ENCODE measurements at regions not wholly inside any gene's neighbourhood (a gene's known extent, or its start where the extent isn't known, plus 50 kb on each side); places are given as distances from the start of the nearest gene placed in this dataset.
"Not testable (repeated sequence)": the region's sequence is repeated elsewhere in the genome, so short reads cannot be mapped to it uniquely, and the experiment has no call there.

DNA sequence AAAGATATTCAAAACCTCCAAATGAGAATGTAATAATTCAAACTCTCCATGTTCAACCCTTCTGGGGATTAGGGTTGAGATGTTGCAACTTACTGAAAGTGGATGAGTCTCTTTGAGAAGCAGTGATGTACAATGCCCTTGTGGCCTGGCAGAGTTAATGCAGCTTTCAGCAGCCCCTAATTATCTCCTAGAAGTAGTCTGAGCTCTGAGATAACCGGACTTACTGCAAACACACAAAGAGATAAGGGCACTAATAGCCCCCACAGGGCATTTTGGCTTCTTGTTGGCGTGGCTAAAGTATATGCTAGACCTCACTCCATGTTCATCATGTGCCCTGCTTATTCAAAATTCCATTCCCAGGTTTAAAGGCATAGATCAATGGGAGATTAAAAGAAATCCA lies 404.7 kb downstream of the NEBL start:
- TF ChIP-seq EZH2 (IDR thresholded peaks at IDR 0.05) (no peak), FOXP2 (optimal IDR thresholded peaks at IDR 0.05; ENCODE audit: control extremely low read depth, extremely low read length, insufficient read depth) (no peak), POLR2AphosphoS5 (IDR thresholded peaks at IDR 0.05; ENCODE audit: borderline replicate concordance, low read depth, low read length) (no peak)
- Histone ChIP-seq H3K4me3 (no peak overlapping the region), H3K36me3 (ENCODE audit: insufficient read depth, low read length) (no peaks in the 10 kb centered on the region), H3K9me3 (ENCODE audit: low read depth, low read length) (no peaks in the 10 kb centered on the region), H3K27ac (no peak overlapping the region), H3K9ac (ENCODE audit: insufficient read length) (no peak overlapping the region)
- no peak for DNase-seq (ENCODE audit: low read depth, low spot score)

DNA sequence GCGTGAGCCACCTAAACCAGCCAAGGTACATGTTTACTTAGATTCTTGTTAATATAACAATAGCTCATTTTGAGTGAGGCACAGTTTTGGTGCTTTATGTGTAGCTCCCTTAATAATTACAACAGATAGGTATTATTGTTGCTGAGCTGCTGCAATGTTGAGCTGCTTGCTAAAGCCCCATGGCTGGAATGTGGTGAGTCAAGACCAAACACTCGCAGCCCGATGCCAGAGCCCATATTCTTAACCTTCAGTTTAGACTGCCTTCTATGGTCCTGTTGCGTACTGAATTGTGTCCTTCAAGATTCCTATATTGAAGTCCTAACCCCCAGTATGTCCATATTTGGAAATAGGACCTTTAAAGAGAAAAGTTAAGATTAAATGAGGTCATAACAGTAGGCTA lies 407.1 kb downstream of the NEBL start:
- Histone ChIP-seq H3K27ac (no peak overlapping the region), H3K36me3 (ENCODE audit: insufficient read depth, low read length) (no peaks in the 10 kb centered on the region), H3K4me3 (no peak overlapping the region), H3K9ac (ENCODE audit: insufficient read length) (no peak overlapping the region), H3K9me3 (ENCODE audit: low read depth, low read length) (no peaks in the 10 kb centered on the region)
- no peak for DNase-seq (ENCODE audit: low read depth, low spot score)
- no peak for TF ChIP-seq FOXP2 (optimal IDR thresholded peaks at IDR 0.05; ENCODE audit: control extremely low read depth, extremely low read length, insufficient read depth)
- no peak for TF ChIP-seq EZH2 (IDR thresholded peaks at IDR 0.05)
- TF ChIP-seq POLR2AphosphoS5 (IDR thresholded peaks at IDR 0.05; ENCODE audit: borderline replicate concordance, low read depth, low read length): no peak

DNA sequence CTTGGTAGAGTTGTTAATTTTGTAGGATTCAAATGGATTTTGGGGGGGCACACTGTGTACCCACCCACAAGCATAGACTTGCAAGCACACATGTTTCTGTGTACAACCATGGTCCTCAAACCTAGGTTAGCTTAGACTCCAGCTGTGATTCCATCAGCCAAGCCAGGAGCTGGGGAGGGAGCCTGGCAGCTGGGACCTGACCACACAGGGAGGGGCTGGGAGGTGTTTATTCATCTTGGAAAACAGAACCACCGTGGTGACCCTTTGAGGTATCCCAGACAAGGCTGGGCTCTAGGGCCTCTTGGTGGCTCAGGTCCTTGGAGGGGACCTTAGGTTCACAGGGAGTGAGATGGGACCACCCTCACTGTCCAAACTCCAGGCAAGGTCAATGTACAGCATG lies 410.3 kb downstream of the NEBL start:
- H3K36me3 ChIP-seq (ENCODE audit: insufficient read depth, low read length): no peaks in the 10 kb centered on the region
- no peak for DNase-seq (ENCODE audit: low read depth, low spot score)
- no peaks in the 10 kb centered on the region for H3K9me3 ChIP-seq (ENCODE audit: low read depth, low read length)
- no peak overlapping the region for H3K9ac ChIP-seq (ENCODE audit: insufficient read length)
- no peak overlapping the region for H3K27ac ChIP-seq
- no peak overlapping the region for H3K4me3 ChIP-seq
- no peak for TF ChIP-seq POLR2AphosphoS5 (IDR thresholded peaks at IDR 0.05; ENCODE audit: borderline replicate concordance, low read depth, low read length)
- no peak for TF ChIP-seq EZH2 (IDR thresholded peaks at IDR 0.05)

DNA sequence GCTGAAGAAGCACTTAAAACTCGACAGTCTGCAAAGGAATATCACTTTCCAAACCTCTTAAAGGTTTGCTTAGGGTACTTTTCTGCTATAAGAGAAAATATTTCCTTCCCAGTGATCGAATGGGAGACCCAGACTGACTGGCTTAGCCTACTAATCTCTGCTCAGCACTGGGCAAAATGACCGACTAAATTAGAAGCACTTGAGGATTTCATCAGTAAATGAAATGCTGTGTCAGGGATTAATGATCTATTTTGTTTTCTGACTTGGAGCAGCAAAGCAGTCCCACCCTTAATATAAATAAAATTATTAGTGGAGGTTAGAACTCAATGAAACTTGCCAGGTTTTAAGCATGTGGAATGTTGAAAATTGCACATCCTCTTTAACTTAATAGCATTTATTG lies 411.6 kb downstream of the NEBL start:
- TF ChIP-seq POLR2AphosphoS5 (IDR thresholded peaks at IDR 0.05; ENCODE audit: borderline replicate concordance, low read depth, low read length) (no peak), FOXP2 (optimal IDR thresholded peaks at IDR 0.05; ENCODE audit: control extremely low read depth, extremely low read length, insufficient read depth) (no peak), EZH2 (IDR thresholded peaks at IDR 0.05) (no peak)
- no peak overlapping the region for H3K4me3 ChIP-seq
- no peak overlapping the region for H3K27ac ChIP-seq
- no peaks in the 10 kb centered on the region for H3K9me3 ChIP-seq (ENCODE audit: low read depth, low read length)
- DNase-seq (ENCODE audit: low read depth, low spot score): no peak
- H3K9ac ChIP-seq (ENCODE audit: insufficient read length): no peak overlapping the region
- no peaks in the 10 kb centered on the region for H3K36me3 ChIP-seq (ENCODE audit: insufficient read depth, low read length)

DNA sequence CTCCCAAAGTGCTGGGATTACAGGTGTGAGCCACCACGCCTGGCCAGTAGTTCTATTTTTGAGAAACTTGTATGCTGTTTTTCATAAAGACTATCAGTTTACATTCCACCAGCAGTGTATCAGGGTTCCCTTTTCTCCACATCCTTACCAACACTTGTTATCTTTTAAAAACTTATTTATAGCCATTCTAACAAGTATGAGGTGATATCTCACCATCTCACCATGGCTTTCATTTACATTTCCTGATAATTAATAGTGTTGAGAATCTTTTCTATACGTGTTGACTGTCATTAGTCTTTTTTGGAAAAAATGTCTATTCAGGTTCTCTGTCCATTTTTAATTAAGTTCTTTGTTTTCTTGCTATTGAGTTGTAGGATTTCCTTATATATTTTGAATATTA lies 416.1 kb downstream of the NEBL start:
- DNase-seq (ENCODE audit: low read depth, low spot score): no peak

DNA sequence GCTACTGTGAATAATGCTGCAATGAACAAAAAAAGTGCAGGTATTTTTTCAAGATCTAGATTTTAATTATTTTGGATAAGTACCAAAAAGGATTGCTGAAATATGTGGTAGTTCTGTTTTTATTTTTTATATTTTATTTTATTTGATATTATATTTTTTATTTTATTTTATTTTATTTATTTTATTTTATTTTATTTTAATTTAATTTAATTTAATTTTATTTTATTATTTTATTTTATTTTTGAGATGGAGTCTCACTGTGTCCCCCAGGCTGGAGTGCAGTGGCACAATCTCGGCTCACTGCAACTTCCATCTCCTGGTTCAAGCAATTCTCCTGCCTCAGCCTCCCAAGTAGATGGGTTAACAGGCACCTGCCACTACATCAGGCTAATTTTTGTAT lies 416.5 kb downstream of the NEBL start:
- not testable (repeated sequence) for DNase-seq (ENCODE audit: low read depth, low spot score); H3K9ac ChIP-seq (ENCODE audit: insufficient read length); H3K4me3 ChIP-seq; H3K27ac ChIP-seq; H3K9me3 ChIP-seq (ENCODE audit: low read depth, low read length); H3K36me3 ChIP-seq (ENCODE audit: insufficient read depth, low read length)

More for the DNA sequence above, 416.1 kb downstream of the NEBL start:
- no peaks in the 10 kb centered on the region for H3K9me3 ChIP-seq (ENCODE audit: low read depth, low read length)
- H3K36me3 ChIP-seq (ENCODE audit: insufficient read depth, low read length): no peaks in the 10 kb centered on the region
- no peak overlapping the region for H3K4me3 ChIP-seq
- no peak overlapping the region for H3K9ac ChIP-seq (ENCODE audit: insufficient read length)
- TF ChIP-seq FOXP2 (optimal IDR thresholded peaks at IDR 0.05; ENCODE audit: control extremely low read depth, extremely low read length, insufficient read depth) (no peak), EZH2 (IDR thresholded peaks at IDR 0.05) (no peak), POLR2AphosphoS5 (IDR thresholded peaks at IDR 0.05; ENCODE audit: borderline replicate concordance, low read depth, low read length) (no peak)
- H3K27ac ChIP-seq: no peak overlapping the region

DNA sequence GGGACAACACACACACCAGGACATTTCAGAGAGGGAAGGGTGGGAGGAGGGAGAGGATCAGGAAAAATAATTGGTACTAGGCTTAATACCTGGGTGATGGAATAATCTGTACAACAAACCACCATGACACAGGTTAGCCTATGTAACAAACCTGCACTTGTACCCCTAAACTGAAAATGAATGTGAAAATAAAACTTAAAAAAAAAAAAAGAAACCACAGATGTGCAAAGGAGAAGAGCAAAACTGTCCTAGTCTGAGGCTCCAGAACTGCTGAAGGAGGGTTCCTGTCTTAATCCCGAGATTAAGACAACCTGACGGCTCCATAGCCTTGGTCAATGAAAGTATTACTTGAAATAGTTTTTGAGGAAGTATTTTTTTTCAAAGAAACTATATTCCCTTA lies 423.0 kb downstream of the NEBL start:
- Histone ChIP-seq H3K9me3 (ENCODE audit: low read depth, low read length) (no peaks in the 10 kb centered on the region), H3K4me3 (no peak overlapping the region), H3K9ac (ENCODE audit: insufficient read length) (no peak overlapping the region), H3K27ac (no peak overlapping the region), H3K36me3 (ENCODE audit: insufficient read depth, low read length) (no peaks in the 10 kb centered on the region)
- DNase-seq (ENCODE audit: low read depth, low spot score): no peak
- no peak for TF ChIP-seq EZH2 (IDR thresholded peaks at IDR 0.05)
- no peak for TF ChIP-seq POLR2AphosphoS5 (IDR thresholded peaks at IDR 0.05; ENCODE audit: borderline replicate concordance, low read depth, low read length)
- TF ChIP-seq FOXP2 (optimal IDR thresholded peaks at IDR 0.05; ENCODE audit: control extremely low read depth, extremely low read length, insufficient read depth): no peak

DNA sequence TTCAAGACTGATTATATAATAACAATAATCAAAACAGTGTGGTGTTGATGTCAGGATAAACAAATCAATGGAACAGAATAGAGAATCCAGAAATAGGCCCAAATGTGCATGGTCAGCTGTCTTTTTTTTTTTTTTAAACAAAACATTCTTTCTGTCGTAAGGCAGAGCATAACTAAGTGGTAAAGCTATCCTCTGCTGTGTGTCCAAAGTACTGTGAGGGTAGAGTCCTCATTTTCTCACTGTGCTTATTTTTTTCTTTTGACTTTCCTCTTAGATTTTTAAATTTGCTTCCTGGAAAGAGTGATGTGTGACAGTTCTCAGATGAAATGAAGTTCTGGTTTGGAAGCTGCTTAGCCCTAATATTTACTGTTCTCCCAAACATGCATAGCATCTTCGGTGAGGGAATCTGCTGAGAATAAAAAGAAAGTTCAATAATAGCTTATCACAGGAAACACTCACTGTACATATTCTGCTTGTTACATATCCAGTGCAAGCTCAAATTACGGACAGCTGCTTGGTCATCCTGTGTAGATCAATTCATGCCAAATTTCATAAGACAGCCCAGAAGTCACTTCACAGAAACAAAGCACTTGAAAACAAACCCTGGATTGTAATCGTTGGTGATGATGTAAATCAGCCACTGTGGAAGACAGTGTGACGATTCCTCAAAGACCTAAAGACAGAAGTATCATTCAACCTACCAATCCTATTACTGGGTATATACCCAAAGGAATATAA lies 423.9 kb downstream of the NEBL start:
- no peaks in the 10 kb centered on the region for H3K9me3 ChIP-seq (ENCODE audit: low read depth, low read length)
- H3K9ac ChIP-seq (ENCODE audit: insufficient read length): no peak overlapping the region
- no peaks in the 10 kb centered on the region for H3K36me3 ChIP-seq (ENCODE audit: insufficient read depth, low read length)
- H3K27ac ChIP-seq: no peak overlapping the region
- no peak for DNase-seq (ENCODE audit: low read depth, low spot score)
- H3K4me3 ChIP-seq: no peak overlapping the region
- TF ChIP-seq EZH2 (IDR thresholded peaks at IDR 0.05): no peak
- no peak for TF ChIP-seq FOXP2 (optimal IDR thresholded peaks at IDR 0.05; ENCODE audit: control extremely low read depth, extremely low read length, insufficient read depth)
- no peak for TF ChIP-seq POLR2AphosphoS5 (IDR thresholded peaks at IDR 0.05; ENCODE audit: borderline replicate concordance, low read depth, low read length)

DNA sequence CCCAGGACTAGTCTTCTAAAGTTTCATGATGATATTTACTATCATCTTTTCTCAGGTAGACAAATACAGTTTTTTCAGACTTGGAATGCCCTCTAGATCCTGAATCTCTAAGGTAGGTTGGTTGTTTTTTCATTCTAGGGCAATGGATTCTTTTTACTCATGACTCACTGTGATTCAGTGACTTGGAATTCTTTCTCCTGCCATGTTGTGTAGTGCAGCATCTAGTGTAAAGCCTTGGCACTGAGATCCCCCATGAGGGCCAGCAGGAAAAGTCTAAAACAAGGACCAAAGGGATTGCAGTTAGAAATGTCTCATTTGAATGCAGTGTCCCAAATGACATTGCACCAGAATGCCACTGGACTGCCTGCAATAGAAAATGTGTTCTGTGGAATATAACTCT lies 430.4 kb downstream of the NEBL start:
- H3K4me3 ChIP-seq: no peak overlapping the region
- no peak for DNase-seq (ENCODE audit: low read depth, low spot score)
- TF ChIP-seq POLR2AphosphoS5 (IDR thresholded peaks at IDR 0.05; ENCODE audit: borderline replicate concordance, low read depth, low read length): no peak
- TF ChIP-seq EZH2 (IDR thresholded peaks at IDR 0.05): no peak
- TF ChIP-seq FOXP2 (optimal IDR thresholded peaks at IDR 0.05; ENCODE audit: control extremely low read depth, extremely low read length, insufficient read depth): no peak
- no peak overlapping the region for H3K9ac ChIP-seq (ENCODE audit: insufficient read length)
- no peaks in the 10 kb centered on the region for H3K36me3 ChIP-seq (ENCODE audit: insufficient read depth, low read length)
- no peaks in the 10 kb centered on the region for H3K9me3 ChIP-seq (ENCODE audit: low read depth, low read length)
- H3K27ac ChIP-seq: no peak overlapping the region
